ENCODE measurements at regions not wholly inside any gene's neighbourhood (a gene's known extent, or its start where the extent isn't known, plus 50 kb on each side); places are given as distances from the start of the nearest gene placed in this dataset.
"Not testable (repeated sequence)": the region's sequence is repeated elsewhere in the genome, so short reads cannot be mapped to it uniquely, and the experiment has no call there.

DNA sequence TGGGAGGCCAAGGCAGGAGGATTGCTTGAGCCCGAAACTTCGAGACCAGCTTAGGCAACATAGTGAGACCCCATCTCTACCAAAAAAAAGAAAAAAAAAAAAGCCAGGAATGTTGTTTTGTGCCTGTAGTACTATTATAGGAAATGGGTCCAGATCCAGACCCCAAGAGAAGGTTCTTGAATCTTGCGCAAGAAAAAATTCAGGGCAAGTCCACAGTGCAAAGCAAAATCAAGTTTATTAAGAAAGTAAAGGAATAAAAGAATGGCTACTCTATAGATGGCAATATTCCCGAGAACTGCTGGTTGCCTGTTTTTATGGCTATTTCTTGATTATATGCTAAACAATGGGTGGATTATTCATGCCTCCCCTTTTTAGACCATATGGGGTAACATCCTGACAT, 51.2 kb upstream of the RDX start:
- DNase-seq: no peak

DNA sequence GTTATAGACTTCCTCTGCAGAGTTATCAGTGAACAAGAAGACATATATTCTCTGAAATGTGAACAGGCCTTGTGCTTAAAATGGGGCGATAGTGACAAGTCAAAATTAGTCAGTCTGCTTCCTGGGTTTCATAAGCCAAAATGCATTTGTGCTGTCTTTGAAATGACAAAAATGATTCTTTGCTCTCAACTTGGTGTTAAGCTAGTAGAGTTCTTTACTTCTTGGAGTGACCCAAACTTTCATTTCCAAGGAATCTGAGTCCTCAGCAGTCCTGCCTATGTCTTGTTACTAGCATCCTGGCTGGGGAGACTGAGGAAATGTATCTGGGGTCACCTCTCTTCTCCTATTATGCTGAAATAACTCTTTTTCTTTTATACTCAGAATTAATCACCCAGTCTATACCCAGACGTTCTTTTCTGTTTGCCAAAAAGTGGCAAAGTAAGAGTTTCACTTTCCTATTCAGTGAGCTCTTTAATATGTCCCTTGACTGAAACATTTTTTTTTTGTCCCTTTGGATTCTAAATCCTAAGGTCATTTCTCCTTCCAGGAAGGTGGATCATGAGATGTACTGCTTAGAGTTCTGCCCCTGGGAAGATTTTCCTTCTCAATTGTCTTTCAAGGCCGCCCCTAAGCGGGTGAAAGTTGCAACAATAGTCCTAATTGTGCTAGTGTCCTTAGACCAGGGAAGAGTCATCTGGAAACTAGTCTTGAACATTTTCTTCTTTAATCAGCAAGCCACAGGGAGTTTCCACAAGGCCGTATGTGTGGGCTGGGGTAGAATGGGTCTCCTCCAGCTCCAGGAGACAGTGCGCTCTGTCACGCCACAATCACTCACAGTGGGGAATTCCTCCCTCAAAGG, 53.0 kb upstream of the RDX start:
- peak; percentile 82 for DNase-seq

DNA sequence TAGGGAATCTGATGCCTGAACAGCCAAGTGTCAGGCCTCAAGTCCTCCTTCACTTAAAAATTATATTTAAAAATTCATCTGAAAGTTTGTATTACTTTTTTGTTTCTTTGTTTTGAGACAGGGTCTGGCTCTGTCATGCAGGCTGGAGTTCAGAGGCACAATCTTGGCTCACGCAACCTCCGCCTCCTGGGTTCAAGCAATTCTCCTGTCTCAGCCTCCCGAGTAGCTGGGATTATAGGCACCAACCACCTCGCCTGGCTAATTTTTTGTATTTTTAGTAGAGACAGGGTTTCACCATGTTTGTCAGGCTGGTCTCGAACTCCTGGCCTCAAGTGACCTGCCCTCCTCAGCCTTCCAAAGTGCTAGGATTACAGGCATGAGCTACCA, 53.6 kb upstream of the RDX start:
- peak; percentile 65 for DNase-seq

DNA sequence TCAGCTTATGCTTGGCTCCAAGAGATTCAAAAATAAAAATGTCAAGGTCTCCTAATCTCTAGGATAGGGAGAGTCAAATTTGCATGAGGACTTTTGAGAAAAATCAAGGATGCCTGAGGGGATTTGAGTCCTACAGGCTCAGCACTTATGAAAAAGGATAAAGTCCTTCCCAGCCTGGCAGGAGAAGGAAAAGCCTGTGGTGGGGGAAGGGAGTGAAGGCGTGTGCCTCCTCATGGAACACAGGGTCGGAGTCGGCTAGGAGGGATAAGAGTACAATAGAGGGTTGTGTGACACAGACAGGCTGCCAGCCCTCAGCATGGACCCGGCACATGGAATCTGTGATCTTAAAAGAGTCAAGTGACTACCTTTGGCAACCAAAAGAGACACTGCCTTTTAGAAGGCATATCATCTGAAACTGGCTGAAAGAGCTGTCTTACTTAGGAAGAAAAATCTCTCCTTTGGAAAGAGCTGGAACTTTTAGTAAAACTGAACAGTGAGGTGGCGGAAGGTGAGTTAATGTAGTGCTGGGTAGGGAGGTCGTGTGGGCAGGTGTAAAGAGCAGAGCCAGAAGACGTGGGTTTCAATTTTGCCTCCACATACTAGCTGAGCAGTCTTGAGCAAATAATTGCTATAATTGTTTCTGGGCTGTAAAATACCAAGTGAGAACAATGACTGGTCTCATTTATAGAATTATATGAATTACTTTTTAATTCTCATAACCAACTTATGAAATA, 58.8 kb upstream of the RDX start:
- DNase-seq: no peak

DNA sequence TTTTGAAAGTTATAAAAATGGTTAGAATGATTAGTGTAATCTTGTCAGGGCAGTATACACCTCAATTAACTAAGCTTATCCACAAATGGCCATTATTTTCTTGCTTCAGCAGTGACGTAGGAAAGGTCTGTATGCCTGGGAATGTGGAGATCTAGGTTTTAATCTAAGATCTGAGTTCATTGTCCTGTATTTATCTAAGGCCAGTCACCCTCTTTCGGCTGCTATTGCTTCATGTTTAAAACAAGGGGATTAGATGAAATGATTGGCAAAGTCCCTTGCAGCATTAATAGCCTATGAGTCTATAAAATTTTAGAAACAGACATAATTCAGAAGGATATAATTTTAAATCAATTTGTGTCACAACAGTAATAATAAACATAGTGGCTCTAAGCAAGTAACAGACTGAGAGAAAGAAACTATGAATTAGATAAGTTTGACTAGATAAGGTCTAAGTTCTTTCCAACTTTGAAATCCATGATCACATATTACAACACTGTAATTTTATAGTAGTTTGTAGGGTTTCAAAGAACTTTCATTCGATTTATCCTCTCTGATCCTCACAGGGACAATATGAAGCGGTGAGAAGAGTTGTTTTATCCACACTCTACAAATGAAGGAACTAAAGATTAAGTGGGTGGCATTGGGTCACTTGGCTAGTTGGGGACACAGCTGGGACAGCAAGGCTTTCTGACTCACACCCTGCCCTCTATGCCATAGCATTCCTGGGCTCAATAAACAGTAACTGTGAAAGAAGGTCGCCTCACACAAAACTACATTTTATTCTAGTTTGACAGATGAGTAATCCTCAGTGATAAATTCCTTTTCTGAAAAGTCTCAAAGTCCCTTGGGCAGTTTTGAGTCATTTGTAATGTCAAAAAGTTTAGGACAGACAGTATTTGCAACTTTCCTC, 60.6 kb upstream of the RDX start:
- no peak for DNase-seq

DNA sequence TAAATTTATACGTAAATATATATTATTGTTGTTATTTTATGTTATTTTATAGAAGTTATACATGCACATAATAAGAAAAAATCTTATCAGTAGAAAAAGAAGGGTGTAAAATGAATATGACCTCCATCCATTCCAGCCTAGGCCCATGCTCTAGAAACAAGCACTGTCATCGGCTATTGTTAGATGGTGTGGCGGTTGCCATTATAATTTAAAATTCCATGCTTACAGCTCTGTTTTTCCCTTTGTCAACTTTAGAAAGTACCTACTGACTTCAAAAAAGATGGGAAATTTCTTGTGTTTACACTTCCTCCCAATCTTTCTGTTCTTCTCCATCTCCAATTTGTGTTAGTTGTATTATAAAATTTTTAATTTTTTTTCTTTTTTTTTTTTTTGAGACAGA, 61.9 kb upstream of the RDX start:
- no peak for DNase-seq

DNA sequence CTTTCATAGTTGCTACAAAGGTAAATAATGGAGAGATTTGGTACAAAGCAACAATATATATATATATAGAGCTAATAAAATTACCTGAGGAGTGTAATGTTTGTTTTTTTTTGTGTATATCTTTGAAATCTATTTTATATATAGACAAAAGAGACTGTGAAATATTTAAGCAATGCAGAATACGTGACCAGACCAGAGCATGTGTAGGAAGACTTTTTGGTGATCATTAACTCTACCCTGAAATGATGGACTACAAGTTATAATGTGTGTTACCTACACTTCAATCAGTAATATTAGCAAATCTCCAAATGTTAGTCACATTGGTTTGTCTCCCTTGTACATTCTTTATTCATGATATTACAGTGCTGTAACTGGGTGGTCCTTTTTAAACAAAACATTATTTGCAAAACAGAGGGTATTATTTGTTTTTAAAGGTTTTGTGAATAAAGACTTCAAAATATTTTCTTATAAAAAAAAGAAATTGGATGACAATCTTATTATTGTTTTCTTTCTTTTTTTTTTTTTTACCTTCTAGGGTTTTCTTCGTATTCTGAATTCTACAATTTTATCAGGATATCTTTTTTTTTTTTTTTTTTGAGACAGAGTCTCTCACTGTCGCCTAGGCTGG, 64.5 kb upstream of the RDX start:
- DNase-seq: not testable (repeated sequence)

DNA sequence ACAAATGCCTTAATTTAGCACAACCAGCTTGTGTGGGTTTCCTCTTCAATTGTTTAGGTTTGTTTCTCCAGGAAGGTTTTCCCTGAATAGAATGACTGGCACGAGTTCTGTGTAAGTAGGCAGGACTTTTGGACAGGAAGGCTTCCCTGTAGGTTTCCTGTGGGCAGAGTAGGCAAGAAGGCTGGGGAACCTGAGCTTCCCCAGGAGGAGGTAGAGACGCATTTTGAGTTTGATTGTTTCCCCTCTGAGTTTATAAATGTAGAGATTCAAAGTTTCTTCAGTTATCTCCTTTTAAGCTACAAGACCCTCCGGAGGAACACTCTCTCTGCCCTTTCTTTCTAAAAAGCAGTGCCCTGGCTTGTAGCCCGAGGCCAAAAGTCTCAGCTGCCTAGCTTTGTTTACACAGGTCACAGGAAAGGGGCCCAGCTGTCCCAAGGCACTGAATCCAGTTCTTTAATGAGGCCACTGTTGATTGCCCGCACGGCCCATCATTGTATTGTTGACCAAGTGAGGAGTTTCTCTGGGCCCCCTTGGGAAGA, 66.6 kb upstream of the RDX start:
- DNase-seq: no peak

DNA sequence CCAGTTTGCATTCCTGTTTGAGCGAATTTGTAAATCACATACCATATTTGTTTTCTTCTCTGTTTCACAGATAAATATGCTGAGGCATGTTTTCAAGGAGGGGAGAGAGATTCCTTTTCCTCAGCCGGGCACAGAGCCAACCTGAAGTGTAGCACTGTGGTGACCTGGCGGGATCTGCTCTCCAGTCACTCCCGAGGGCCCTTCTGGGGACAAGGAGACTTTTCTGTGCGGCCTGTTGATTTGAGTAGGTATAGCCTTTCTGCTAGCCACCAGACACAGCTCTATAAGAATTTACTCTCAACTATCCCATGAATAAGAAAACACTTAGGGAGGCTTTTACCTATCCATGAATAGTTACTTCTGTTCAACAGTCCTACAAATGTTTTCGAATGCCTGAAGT, 63.5 kb upstream of the FDX1 start:
- no peak for DNase-seq

DNA sequence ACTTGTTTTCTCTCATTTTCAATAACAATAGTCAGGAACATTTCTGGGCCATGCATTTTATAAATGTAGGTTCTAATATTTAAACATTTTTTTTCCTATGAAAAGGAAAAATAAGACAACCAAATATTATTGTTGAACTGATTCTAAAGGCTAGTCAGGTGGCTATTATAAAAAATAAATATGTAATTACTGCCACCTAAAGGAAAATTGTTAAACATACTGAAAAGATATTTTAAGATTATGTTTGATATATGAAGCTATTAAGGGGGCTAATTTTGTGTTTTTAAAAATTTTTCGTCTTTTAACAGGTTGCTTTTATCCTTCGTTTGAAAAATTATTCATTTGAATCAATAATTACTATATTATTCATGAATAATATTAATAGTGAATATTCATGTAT, 62.2 kb upstream of the FDX1 start:
- DNase-seq: no peak

DNA sequence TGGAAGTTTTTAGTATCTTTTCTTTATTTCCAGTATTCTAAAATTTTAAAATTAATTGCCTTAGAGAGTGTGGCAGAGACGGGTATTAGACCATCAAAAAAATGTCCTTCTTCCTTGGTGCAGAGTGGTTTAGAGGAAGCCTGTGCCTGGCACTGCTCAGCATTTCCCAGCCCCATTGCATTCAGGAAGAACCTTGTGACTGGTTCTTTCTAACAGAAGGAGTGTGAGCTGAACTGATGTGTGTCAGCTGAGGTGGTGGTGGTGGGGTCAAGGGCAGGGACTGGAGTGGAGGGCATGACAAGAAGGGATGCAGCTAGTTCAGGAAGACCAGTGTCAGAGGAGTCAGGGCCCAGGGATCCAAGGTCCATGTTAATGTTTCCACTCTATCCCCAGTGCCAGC, 58.7 kb upstream of the FDX1 start:
- DNase-seq: no peak

DNA sequence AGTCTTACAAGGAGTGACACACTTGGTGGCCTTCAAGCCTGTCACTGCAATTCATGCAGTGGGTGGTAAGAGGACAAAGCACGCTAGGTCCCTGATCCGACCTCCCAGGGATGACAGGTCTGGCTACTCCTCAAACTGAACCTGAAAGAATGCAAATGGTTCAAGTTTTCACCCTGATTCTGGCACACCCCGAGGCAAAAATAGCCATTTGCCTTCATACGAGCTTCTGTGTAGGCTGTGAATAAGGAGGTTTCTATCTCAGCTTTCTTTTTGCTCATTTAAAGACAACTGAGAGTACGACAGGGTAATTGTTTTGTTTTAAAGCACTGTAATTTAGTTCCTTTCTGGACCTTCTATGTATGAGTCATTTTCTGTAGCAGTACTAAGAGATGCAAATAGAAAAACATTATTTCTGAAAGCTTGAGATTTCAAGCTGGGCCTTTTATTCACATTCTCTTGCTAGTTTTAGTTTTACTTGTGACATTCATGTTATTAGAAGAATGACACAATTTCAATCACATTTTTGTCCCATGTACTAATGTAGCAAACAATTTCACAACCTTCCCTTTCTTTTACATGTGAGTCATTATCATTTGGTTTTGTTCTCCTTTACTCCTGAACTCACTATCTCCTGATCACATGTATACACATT, 56.6 kb upstream of the FDX1 start:
- DNase-seq: no peak

DNA sequence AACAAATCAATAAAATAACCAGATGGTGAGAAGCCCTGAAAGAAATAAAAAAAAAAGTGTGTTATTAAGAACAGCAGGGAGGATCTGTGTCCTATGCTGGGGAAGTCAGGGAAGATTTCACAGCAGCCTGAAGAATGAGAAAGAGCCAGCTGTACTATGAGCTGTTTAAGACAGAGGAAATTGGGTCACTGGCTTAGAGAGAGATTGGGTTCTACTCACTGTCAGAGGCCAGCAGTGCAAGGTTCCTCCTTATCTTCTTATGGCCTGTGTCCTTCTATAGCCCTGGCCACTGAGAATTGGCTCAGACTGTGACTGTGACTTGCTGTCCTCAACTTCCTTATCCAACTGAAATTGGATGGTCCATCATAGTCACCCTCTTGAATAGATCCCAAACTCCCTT, 54.8 kb upstream of the FDX1 start:
- DNase-seq: no peak

DNA sequence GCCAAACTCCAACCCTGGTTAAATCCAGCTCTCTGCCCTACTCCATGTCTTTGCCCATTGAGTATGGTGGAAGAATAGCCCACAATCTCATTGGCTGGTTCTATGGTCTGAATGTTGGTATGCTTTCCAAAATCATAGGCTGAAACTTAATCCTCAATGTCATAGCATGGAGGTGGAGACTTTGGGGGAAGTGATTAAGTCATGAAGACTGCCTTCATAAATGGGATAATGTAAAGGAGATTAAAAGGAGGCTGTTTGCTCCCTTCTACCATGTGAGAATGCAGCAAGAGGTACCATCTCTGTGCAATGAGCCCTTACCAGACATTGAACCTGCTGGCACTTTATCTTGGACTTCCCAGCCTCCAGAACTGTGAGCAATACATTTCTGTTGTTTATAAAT, 54.4 kb upstream of the FDX1 start:
- DNase-seq: no peak

DNA sequence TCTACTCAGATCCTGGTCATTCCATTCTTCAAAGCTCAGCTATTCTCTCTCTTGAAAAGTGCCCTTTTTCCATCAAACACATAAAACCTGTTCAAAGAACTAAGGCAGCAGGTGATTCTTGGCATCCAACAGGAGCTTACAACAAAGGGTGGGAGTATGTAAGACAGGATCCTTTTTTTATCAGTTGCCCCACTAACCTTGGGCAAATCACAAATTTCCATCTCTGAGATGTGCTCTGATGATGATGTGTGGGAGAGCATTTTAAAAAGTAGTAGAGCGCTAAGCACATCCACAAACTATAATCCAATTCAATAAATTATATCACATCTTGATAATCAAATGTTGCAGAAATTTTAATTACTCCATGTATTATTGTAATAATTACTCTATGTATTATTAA, 53.7 kb upstream of the FDX1 start:
- DNase-seq: no peak

DNA sequence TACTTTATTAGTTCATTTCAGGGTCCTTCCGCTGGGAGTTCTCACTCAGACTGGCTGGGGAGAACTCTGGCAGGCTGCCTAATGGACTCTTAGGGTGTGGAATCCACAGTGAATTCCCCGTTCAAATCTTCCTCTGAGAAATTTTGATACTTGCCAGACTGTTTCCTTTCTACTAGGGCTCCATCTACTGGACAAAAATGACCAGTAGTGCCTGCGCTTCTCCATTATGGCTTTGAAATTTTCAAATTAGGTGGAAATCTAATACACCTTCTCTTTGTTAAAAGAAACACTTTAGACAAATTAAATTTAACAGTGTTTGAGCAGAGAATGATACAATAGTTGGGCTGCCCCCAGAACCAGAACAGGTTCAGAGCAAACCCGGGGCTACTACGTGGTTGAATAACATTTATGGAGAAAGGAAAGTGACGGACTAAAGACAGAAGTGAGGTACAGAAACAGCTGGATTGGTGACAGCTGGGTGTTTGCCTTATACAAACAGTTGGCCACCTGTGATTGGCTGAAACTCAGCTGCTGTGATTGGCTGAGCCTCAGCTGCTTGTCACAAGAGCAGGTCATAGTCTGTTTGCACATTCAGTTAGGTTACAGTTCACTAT, 52.9 kb upstream of the FDX1 start:
- DNase-seq: no peak

DNA sequence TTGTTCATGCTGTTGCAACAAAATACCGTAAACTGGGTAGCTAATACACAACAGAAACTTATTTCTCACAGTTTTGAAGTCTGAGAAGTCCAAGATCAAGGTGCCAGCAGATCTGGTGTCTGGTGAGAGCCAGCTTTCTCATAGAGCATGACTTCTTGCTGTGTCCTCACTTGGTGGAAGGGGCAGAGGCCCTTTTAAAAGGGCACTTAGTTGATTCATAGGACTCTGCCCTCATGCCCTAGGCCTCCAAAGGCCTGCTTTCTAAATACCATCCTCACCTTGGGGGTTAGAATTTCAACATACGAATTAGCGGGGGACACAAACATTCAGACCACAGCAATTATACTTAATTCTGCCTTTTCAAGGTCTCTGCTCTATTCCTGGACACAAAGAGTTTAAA, 52.3 kb upstream of the FDX1 start:
- no peak for DNase-seq

DNA sequence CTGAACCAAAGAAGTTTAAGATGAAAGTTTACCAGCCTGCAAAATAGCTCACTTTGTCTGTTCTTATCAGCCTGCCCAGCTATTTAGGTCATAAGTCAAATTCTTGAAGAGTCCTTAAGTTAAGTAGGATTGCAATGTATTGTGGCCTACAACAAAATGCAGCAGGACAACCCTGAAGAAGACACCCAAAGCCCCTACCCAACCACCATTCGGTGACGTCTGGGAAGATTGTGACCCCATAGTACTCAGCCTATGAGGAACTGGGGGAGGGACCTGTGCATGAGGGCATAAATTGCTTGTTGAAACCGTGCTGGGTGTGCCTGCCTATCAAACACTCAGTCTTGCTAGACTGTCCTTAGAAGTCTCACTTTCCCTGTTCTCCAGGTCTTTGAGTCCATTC, 50.5 kb upstream of the FDX1 start:
- no peak for DNase-seq

DNA sequence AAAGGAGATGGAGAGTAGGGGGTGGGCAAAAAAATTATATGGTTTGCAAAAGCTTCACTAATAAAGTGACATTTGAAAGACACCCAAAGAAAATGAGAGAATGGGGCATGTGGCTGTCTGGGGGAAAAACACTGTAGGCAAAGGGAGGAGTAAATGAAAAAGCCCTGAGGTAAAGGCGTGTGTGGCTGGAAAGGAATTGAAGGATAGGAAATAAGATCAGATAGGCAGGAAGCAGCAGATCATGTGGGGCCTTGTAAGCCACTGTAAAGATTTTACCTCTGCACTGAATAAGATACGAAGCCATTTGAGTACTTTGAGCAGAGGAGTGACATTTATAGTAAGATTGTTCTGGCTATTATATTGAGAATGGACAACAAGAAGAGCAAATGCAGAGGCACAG, 49.8 kb upstream of the FDX1 start:
- DNase-seq: no peak

Measured in activated CD8-positive, alpha-beta memory T cell treated with anti-CD3 and anti-CD28 coated beads for 24 hours (primary cell).